ENCODE measurements at regions not wholly inside any gene's neighbourhood (a gene's known extent, or its start where the extent isn't known, plus 50 kb on each side); places are given as distances from the start of the nearest gene placed in this dataset.

DNA sequence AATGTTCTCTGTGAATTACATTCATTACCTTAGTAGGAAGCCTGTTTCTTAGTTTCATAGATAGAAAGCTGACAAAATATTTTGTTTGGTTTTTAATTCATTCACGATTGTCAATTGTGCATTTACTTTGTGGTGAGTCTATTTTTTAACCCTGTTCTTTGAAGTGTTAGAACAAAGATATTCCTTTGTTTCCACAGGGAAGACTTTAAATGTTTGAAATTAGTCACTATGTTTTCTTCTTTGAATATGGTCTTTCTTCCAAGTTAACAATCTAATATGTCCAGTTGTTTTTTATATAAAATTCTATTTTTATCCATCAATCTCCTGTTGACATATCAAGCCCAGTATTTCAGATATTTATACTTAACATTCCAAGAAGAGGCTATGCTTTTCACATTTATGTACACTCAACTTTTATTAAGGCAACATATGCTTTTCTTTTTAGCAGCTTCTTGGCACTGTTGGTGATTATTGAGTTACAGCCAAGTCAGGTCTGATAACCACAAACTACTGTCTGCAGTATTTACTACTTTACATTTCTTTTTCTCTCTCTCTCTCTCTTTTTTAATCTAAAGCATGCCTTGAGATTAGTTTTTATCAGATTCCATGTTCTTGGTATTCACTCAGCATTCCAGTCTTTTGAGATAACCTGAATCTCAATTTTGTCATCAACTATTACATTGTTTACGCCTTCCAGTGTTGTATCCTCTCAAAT lies 812.8 kb upstream of the SLC10A2 start:
- Histone ChIP-seq H3K56ac (replicated peaks; ENCODE audit: insufficient read length, low read depth, low read length) (no peak overlapping the region), H2AFZ (ENCODE audit: low read length) (no peak overlapping the region), H4K91ac (replicated peaks; ENCODE audit: insufficient read length, low read length) (no peak overlapping the region), H3K4me1 (replicated peaks in 1 of 4; ENCODE audit: control insufficient read depth in 3 of 4, insufficient read depth in 4 of 4, low read length in 3 of 4) (no peaks in the 10 kb centered on the region), H3K4me3 (ENCODE audit: extremely low read depth in 1 of 4, insufficient read depth in 2 of 4, low read depth in 3 of 4, low read length in 4 of 4) (no peak overlapping the region), H4K20me1 (replicated peaks in 1 of 2; ENCODE audit: control insufficient read depth in 1 of 2, insufficient read depth in 2 of 2, low read length in 2 of 2) (no peaks in the 10 kb centered on the region), H3K18ac (ENCODE audit: extremely low read depth, low read length) (no peak overlapping the region), H3K36me3 (ENCODE audit: control insufficient read depth in 2 of 4, insufficient read depth in 4 of 4, low read length in 3 of 4) (no peaks in the 10 kb centered on the region), H3K9ac (replicated peaks in 1 of 4; ENCODE audit: extremely low read depth in 1 of 4, low read depth in 3 of 4, low read length in 3 of 4) (no peak overlapping the region), H3K79me1 (ENCODE audit: low read depth, low read length) (no peaks in the 10 kb centered on the region), H3K27ac (ENCODE audit: low read depth, low read length) (no peak overlapping the region), H3K23me2 (ENCODE audit: low read depth, low read length) (no peaks in the 10 kb centered on the region), H3K27me3 (replicated peaks in 1 of 4; ENCODE audit: control insufficient read depth in 3 of 4, extremely low read depth in 1 of 4, insufficient read depth in 3 of 4, low read length in 3 of 4) (no peaks in the 10 kb centered on the region), H2BK12ac (ENCODE audit: low read depth, low read length) (no peak overlapping the region), H3K23ac (ENCODE audit: insufficient read length) (no peak overlapping the region), H2BK5ac (ENCODE audit: low read depth, low read length) (no peak overlapping the region), H3K9me3 (ENCODE audit: insufficient read depth in 2 of 2, low read depth in 1 of 2, low read length in 1 of 2) (no peaks in the 10 kb centered on the region), H2BK120ac (replicated peaks; ENCODE audit: low read depth, low read length) (no peak overlapping the region), H2BK20ac (ENCODE audit: low read length) (no peak overlapping the region), H3K79me2 (ENCODE audit: control insufficient read depth in 1 of 2, insufficient read depth in 2 of 2, low read length in 2 of 2) (no peaks in the 10 kb centered on the region), H4K5ac (ENCODE audit: insufficient read length, low read depth, low read length) (no peak overlapping the region), H2BK15ac (ENCODE audit: low read length) (no peak overlapping the region), H3K14ac (ENCODE audit: insufficient read length) (no peak overlapping the region), H3K4me2 (ENCODE audit: insufficient read depth in 1 of 2, low read depth in 2 of 2, low read length in 2 of 2) (no peak overlapping the region), H3K4ac (replicated peaks; ENCODE audit: insufficient read length, low read depth, low read length) (no peak overlapping the region), H4K8ac (ENCODE audit: extremely low read depth, insufficient read depth, low read length) (no peak overlapping the region), H2AK5ac (ENCODE audit: low read depth, low read length) (no peak overlapping the region)
- POLR2A ChIA-PET (ENCODE audit: partially characterized antibody): no interaction called here
- whole genome bisulfite sequencing, 2 experiments (ENCODE audit: extremely low coverage in 1 of 2, insufficient coverage in 1 of 2, insufficient read length in 1 of 2, insufficient replicate concordance in 2 of 2, low coverage in 1 of 2, low lambda C conversion rate in 2 of 2, missing lambda C conversion rate in 1 of 2): 92% methylated on average over 2 of the region's 2 CpGs; no CpG with 5 or more reads in 1 of the 2 experiments
- CTCF ChIA-PET (ENCODE audit: partially characterized antibody): no interaction called here
- DNase-seq (ENCODE audit: low read depth in 1 of 2, low spot score in 2 of 2): no peak
- no peak for FAIRE-seq
- no peak for TF ChIP-seq POU5F1 (IDR thresholded peaks at IDR 0.05; ENCODE audit: low read depth, low read length)
- no peak for TF ChIP-seq MAFK (IDR thresholded peaks at IDR 0.05; ENCODE audit: low read depth, low read length)
- no peak for TF ChIP-seq CTCF (IDR thresholded peaks at IDR 0.05; ENCODE audit: control extremely low read depth in 1 of 3, insufficient read depth in 1 of 3, low read depth in 1 of 3, low read length in 3 of 3)
- no peak for TF ChIP-seq BCL11A (IDR thresholded peaks at IDR 0.05; ENCODE audit: low read depth in 2 of 2, low read length in 2 of 2)
- no peak for TF ChIP-seq PHF8 (conservative IDR thresholded peaks at IDR 0.05; ENCODE audit: low read depth, low read length)
- no peak for TF ChIP-seq TAF7 (optimal IDR thresholded peaks at IDR 0.05; ENCODE audit: borderline replicate concordance, low read depth, low read length)
- no peak for TF ChIP-seq JUN (IDR thresholded peaks at IDR 0.05; ENCODE audit: low read depth, low read length)
- no peak for TF ChIP-seq RAD21 (IDR thresholded peaks at IDR 0.05 in 1 of 2, conservative IDR thresholded peaks at IDR 0.05 in 1 of 2; ENCODE audit: low read depth in 2 of 2, low read length in 2 of 2)
- TF ChIP-seq, protein P1, sequence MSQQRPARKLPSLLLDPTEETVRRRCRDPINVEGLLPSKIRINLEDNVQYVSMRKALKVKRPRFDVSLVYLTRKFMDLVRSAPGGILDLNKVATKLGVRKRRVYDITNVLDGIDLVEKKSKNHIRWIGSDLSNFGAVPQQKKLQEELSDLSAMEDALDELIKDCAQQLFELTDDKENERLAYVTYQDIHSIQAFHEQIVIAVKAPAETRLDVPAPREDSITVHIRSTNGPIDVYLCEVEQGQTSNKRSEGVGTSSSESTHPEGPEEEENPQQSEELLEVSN (IDR thresholded peaks at IDR 0.05): no peak
- TF ChIP-seq SUZ12 (IDR thresholded peaks at IDR 0.05; ENCODE audit: low read length): no peak
